ENCODE measurements at regions not wholly inside any gene's neighbourhood (a gene's known extent, or its start where the extent isn't known, plus 50 kb on each side); places are given as distances from the start of the nearest gene placed in this dataset.

- no peak for DNase-seq
Measured at GRCh38 chr18:24954341-24954740, 397.6 kb downstream of the ZNF521 start.

GRCh38 chr18:24958001-24958400 is 394.0 kb downstream of the ZNF521 start:
- no peak for DNase-seq

- no peak for DNase-seq
Measured at GRCh38 chr18:24959051-24959476, 392.9 kb downstream of the ZNF521 start.

GRCh38 chr18:24964216-24964615 is 387.8 kb downstream of the ZNF521 start:
- no peak for DNase-seq

GRCh38 chr18:24968238-24968775 is 383.7 kb downstream of the ZNF521 start:
- DNase-seq: no peak

- DNase-seq: no peak
Measured at GRCh38 chr18:24972577-24972976, 379.4 kb downstream of the ZNF521 start.

GRCh38 chr18:24974431-24974830 is 377.5 kb downstream of the ZNF521 start:
- no peak for DNase-seq

- no peak for DNase-seq
Measured at GRCh38 chr18:24975496-24976372, 376.2 kb downstream of the ZNF521 start.

- no peak for DNase-seq
Measured at GRCh38 chr18:24976502-24976901, 375.5 kb downstream of the ZNF521 start.

GRCh38 chr18:24979235-24979634 is 372.7 kb downstream of the ZNF521 start:
- no peak for DNase-seq

- no peak for DNase-seq
Measured at GRCh38 chr18:24982831-24983230, 369.1 kb downstream of the ZNF521 start.

- DNase-seq: no peak
Measured at GRCh38 chr18:24983566-24984139, 368.3 kb downstream of the ZNF521 start.

GRCh38 chr18:24985586-24985985 is 366.4 kb downstream of the ZNF521 start:
- no peak for DNase-seq

- no peak for DNase-seq
Measured at GRCh38 chr18:24986666-24987302, 365.2 kb downstream of the ZNF521 start.

GRCh38 chr18:24987303-24988252 is 364.4 kb downstream of the ZNF521 start:
- DNase-seq: no peak

- DNase-seq: no peak
Measured at GRCh38 chr18:24988253-24988840, 363.6 kb downstream of the ZNF521 start.

GRCh38 chr18:24989760-24990593 is 362.0 kb downstream of the ZNF521 start:
- DNase-seq: no peak

- no peak for DNase-seq
Measured at GRCh38 chr18:24990671-24991134, 361.3 kb downstream of the ZNF521 start.

- DNase-seq: no peak
Measured at GRCh38 chr18:24991141-24992060, 360.6 kb downstream of the ZNF521 start.

GRCh38 chr18:24992491-24992890 is 359.5 kb downstream of the ZNF521 start:
- no peak for DNase-seq

Measured in SHP77 treated with DMSO at 0.1 percent for 48 hours (cell line).